Caco-2 (cell line): ENCODE measurements at regions not wholly inside any gene's neighbourhood (a gene's known extent, or its start where the extent isn't known, plus 50 kb on each side); places are given as distances from the start of the nearest gene placed in this dataset.
"Not testable (repeated sequence)": the region's sequence is repeated elsewhere in the genome, so short reads cannot be mapped to it uniquely, and the experiment has no call there.

ENCODE experiments used
- BruUV-seq: library from RNA; stranded (reverse); fragments of 400-500 nt; replicated peaks from 2 replicates; lab custom pipeline; 2021; lab: Mats Ljungman, UMichigan
- CTCF ChIA-PET: fragments of 300-600 bp; sonication (Branson Sonifier 250); formaldehyde crosslinking; loops from one replicate; lab custom pipeline; 2022; ENCODE audit warnings: antibody characterized with exemption; lab: Charles Lee
- POLR2A ChIA-PET: fragments of 300-600 bp; sonication (Branson Sonifier 250); formaldehyde crosslinking; loops from one replicate; lab custom pipeline; 2022; ENCODE audit warnings: antibody characterized with exemption; lab: Charles Lee
- DNase-seq, 2 experiments: peaks; one replicate each; pipeline versions ENCODE4 v3.0.0 to v3.0.0-alpha.2; 2020 to 2022
- H3K27me3 ChIP-seq: replicated peaks from 2 replicates; pipeline ENCODE4 v1.6.0; 2011; ENCODE audit warnings: low read length; ENCODE audit not compliant: control insufficient read depth, insufficient read depth
- H3K36me3 ChIP-seq: 2 replicates; pipeline ENCODE4 v1.5.1; 2011; ENCODE audit warnings: low read length; ENCODE audit not compliant: control insufficient read depth, insufficient read depth
- H3K4me1 ChIP-seq: fragments of 250-450 bp; sonication (Bioruptor Pico); 2 replicates; pipeline ENCODE4 v1.5.1; 2020; ENCODE audit warnings: mild to moderate bottlenecking
- H3K4me3 ChIP-seq: 2 replicates; pipeline ENCODE4 v1.5.1; 2011; ENCODE audit warnings: low read depth, mild to moderate bottlenecking, control low read depth, low read length
- H3K9me3 ChIP-seq: fragments of 250-450 bp; sonication (Bioruptor Pico); 2 replicates; pipeline ENCODE4 v1.5.1; 2020; ENCODE audit warnings: mild to moderate bottlenecking, moderate library complexity
- H3K27ac Mint-ChIP-seq: one replicate; pipeline ENCODE4 v1.8.0; 2022; ENCODE audit warnings: mixed read lengths; ENCODE audit not compliant: unreplicated experiment
- H3K27me3 Mint-ChIP-seq: one replicate; pipeline ENCODE4 v1.8.0; 2022; ENCODE audit warnings: mixed read lengths; ENCODE audit not compliant: insufficient read depth, unreplicated experiment
- H3K36me3 Mint-ChIP-seq: one replicate; pipeline ENCODE4 v1.8.0; 2022; ENCODE audit warnings: mild to moderate bottlenecking, mixed read lengths; ENCODE audit not compliant: insufficient read depth, unreplicated experiment
- H3K4me1 Mint-ChIP-seq: one replicate; pipeline ENCODE4 v1.8.0; 2022; ENCODE audit warnings: low read depth, mixed read lengths; ENCODE audit not compliant: unreplicated experiment
- H3K4me3 Mint-ChIP-seq: one replicate; pipeline ENCODE4 v1.8.0; 2022; ENCODE audit warnings: mild to moderate bottlenecking, moderate library complexity, mixed read lengths; ENCODE audit not compliant: unreplicated experiment
- H3K9me3 Mint-ChIP-seq: one replicate; pipeline ENCODE4 v1.8.0; 2022; ENCODE audit warnings: mixed read lengths; ENCODE audit not compliant: unreplicated experiment
- CTCF ChIP-seq, 2 experiments: fragments of 200-600 bp in 1 of 2; IDR thresholded peaks; 1 replicate in 1 of 2; 2 replicates in 1 of 2; pipeline versions ENCODE4 v1.5.1 to v1.8.0; 2011 to 2022; ENCODE audit warnings: antibody characterized with exemption in 1 of 2, control low read depth in 1 of 2, inconsistent platforms in 1 of 2, low read depth in 1 of 2, low read length in 1 of 2, mild to moderate bottlenecking in 1 of 2, moderate library complexity in 1 of 2; ENCODE audit not compliant: insufficient read depth in 1 of 2, severe bottlenecking in 1 of 2, unreplicated experiment in 1 of 2
- intact Hi-C: fragments of 100-400 bp; cut with micrococcal nuclease; formaldehyde crosslinking; loops from one replicate; pipeline ENCODE4 v1.10.0; 2022; ENCODE audit not compliant: unreplicated experiment

- intact Hi-C loops = no loop called here
- H3K36me3 Mint-ChIP-seq = no peaks in the 10 kb centered on the region
- TF ChIP-seq CTCF (IDR thresholded peaks at IDR 0.05; ENCODE audit: insufficient read depth in 1 of 2, low read depth in 1 of 2, low read length in 1 of 2, severe bottlenecking in 1 of 2, unreplicated experiment in 1 of 2) = no peak
- Histone ChIP-seq H3K4me1 (no peaks in the 10 kb centered on the region), H3K27me3 (no peaks in the 10 kb centered on the region), H3K36me3 (no peaks in the 10 kb centered on the region), H3K9me3 (no peaks in the 10 kb centered on the region), H3K4me3 (no peak overlapping the region)
- DNase-seq = no peak
- no peak overlapping the region for H3K4me3 Mint-ChIP-seq
- POLR2A ChIA-PET = no interaction called here
- H3K27me3 Mint-ChIP-seq = peaks cover 10% of the 10 kb centered on the region
- CTCF ChIA-PET = no interaction called here
- H3K4me1 Mint-ChIP-seq = no peaks in the 10 kb centered on the region
- BruUV-seq = no TSS peak
- H3K9me3 Mint-ChIP-seq = no peaks in the 10 kb centered on the region
- no peak overlapping the region for H3K27ac Mint-ChIP-seq
Observed at GRCh38 chr12:131413471-131413870, 297.4 kb upstream of the SFSWAP start.

- H3K27me3 ChIP-seq, H3K4me3 Mint-ChIP-seq, DNase-seq, H3K9me3 ChIP-seq, H3K4me1 ChIP-seq, H3K36me3 Mint-ChIP-seq, H3K27ac Mint-ChIP-seq, intact Hi-C loops, CTCF ChIA-PET, H3K36me3 ChIP-seq, H3K9me3 Mint-ChIP-seq, H3K4me3 ChIP-seq, H3K4me1 Mint-ChIP-seq, POLR2A ChIA-PET, BruUV-seq: not testable (repeated sequence)
- peaks cover 10% of the 10 kb centered on the region for H3K27me3 Mint-ChIP-seq
Observed at GRCh38 chr12:131414155-131414922, 296.6 kb upstream of the SFSWAP start.

- Histone ChIP-seq H3K36me3 (no peaks in the 10 kb centered on the region), H3K4me1 (no peaks in the 10 kb centered on the region), H3K4me3 (no peak overlapping the region), H3K27me3 (no peaks in the 10 kb centered on the region), H3K9me3 (no peaks in the 10 kb centered on the region)
- CTCF ChIA-PET = no interaction called here
- H3K4me1 Mint-ChIP-seq = no peaks in the 10 kb centered on the region
- no peak for TF ChIP-seq CTCF (IDR thresholded peaks at IDR 0.05; ENCODE audit: insufficient read depth in 1 of 2, low read depth in 1 of 2, low read length in 1 of 2, severe bottlenecking in 1 of 2, unreplicated experiment in 1 of 2)
- no peaks in the 10 kb centered on the region for H3K9me3 Mint-ChIP-seq
- H3K4me3 Mint-ChIP-seq = no peak overlapping the region
- intact Hi-C loops = no loop called here
- POLR2A ChIA-PET = no interaction called here
- no peaks in the 10 kb centered on the region for H3K36me3 Mint-ChIP-seq
- DNase-seq = no peak
- no peak overlapping the region for H3K27ac Mint-ChIP-seq
- BruUV-seq = no TSS peak
- peaks cover 7% of the 10 kb centered on the region for H3K27me3 Mint-ChIP-seq
Observed at GRCh38 chr12:131415781-131416180, 295.1 kb upstream of the SFSWAP start.
